Glutamatergic neuron (in vitro differentiated cells): ENCODE measurements at regions not wholly inside any gene's neighbourhood (a gene's known extent, or its start where the extent isn't known, plus 50 kb on each side); places are given as distances from the start of the nearest gene placed in this dataset.

Experiments used
- DNase-seq: peaks from one replicate; pipeline ENCODE4 v3.0.0; 2022
- H3K27ac Mint-ChIP-seq: one replicate; pipeline ENCODE4 v1.8.0; 2020; ENCODE audit warnings: mild to moderate bottlenecking, mixed read lengths, inconsistent platforms; ENCODE audit not compliant: unreplicated experiment
- H3K27me3 Mint-ChIP-seq: one replicate; pipeline ENCODE4 v1.8.0; 2020; ENCODE audit warnings: mild to moderate bottlenecking, moderate library complexity, mixed read lengths, inconsistent platforms; ENCODE audit not compliant: unreplicated experiment
- H3K36me3 Mint-ChIP-seq: one replicate; pipeline ENCODE4 v1.8.0; 2020; ENCODE audit warnings: mild to moderate bottlenecking, mixed read lengths, inconsistent platforms; ENCODE audit not compliant: unreplicated experiment
- H3K4me1 Mint-ChIP-seq: one replicate; pipeline ENCODE4 v1.8.0; 2020; ENCODE audit warnings: mild to moderate bottlenecking, low read depth, mixed read lengths, inconsistent platforms; ENCODE audit not compliant: unreplicated experiment
- H3K4me3 Mint-ChIP-seq: one replicate; pipeline ENCODE4 v1.8.0; 2020; ENCODE audit warnings: mild to moderate bottlenecking, mixed read lengths, inconsistent platforms; ENCODE audit not compliant: unreplicated experiment
- H3K9me3 Mint-ChIP-seq: one replicate; pipeline ENCODE4 v1.8.0; 2020; ENCODE audit warnings: mild to moderate bottlenecking, moderate library complexity, mixed read lengths, inconsistent platforms; ENCODE audit not compliant: unreplicated experiment
- TF ChIP-seq, protein P1 (sequence below): fragments of 200-600 bp; sonication (generic); IDR thresholded peaks from one replicate; pipeline ENCODE4 v1.5.0; 2021; ENCODE audit not compliant: partially characterized antibody, unreplicated experiment

DNA sequence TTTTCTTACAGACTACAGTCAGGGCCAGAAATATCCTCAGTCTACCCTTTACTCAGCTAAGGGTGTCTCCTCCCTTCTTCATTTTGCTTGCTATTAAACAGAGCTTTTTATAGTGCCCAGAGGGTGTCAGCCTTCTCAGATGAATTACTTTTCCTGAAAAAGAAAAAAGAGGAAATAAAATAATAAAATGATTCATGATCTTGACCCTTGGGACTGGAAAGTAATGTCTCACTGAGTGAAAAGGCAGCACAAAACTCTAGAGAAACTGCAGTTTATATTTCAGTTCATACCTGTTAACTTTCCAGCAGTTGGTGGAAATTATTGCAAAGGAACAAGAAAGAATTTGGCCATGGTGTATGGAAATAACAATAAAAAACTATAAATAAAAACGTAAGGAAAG lies 170.6 kb downstream of the IBTK start:
- Mint-ChIP-seq H3K4me1 (peaks cover 11% of the 10 kb centered on the region), H3K27me3 (peaks cover 3% of the 10 kb centered on the region), H3K4me3 (no peak overlapping the region), H3K36me3 (no peaks in the 10 kb centered on the region), H3K27ac (no peak overlapping the region), H3K9me3 (no peaks in the 10 kb centered on the region)
- no peak for DNase-seq
- TF ChIP-seq, protein P1, sequence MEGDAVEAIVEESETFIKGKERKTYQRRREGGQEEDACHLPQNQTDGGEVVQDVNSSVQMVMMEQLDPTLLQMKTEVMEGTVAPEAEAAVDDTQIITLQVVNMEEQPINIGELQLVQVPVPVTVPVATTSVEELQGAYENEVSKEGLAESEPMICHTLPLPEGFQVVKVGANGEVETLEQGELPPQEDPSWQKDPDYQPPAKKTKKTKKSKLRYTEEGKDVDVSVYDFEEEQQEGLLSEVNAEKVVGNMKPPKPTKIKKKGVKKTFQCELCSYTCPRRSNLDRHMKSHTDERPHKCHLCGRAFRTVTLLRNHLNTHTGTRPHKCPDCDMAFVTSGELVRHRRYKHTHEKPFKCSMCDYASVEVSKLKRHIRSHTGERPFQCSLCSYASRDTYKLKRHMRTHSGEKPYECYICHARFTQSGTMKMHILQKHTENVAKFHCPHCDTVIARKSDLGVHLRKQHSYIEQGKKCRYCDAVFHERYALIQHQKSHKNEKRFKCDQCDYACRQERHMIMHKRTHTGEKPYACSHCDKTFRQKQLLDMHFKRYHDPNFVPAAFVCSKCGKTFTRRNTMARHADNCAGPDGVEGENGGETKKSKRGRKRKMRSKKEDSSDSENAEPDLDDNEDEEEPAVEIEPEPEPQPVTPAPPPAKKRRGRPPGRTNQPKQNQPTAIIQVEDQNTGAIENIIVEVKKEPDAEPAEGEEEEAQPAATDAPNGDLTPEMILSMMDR, result no peak

DNA sequence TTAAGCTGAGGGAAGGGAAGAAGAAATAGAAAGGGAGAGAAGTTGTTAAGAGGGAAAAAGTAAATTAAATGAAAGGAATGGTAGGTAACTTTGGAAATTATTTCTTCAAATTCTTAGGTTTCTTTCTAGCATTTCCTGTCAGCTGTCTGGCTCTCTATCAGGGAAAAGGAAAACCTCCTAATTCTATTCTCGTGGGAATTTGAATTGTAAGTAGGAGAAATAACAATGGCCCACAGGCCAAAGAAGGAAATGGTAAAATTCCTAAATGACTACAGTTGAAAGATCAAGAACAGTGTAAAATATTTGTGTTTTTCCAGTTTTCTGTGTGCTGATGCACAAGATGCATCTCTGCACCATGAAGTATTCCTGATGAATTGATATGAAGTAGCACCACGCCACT lies 173.0 kb downstream of the IBTK start:
- H3K4me3 Mint-ChIP-seq, result no peak overlapping the region
- H3K27me3 Mint-ChIP-seq, result peaks cover 3% of the 10 kb centered on the region
- H3K27ac Mint-ChIP-seq, result no peak overlapping the region

DNA sequence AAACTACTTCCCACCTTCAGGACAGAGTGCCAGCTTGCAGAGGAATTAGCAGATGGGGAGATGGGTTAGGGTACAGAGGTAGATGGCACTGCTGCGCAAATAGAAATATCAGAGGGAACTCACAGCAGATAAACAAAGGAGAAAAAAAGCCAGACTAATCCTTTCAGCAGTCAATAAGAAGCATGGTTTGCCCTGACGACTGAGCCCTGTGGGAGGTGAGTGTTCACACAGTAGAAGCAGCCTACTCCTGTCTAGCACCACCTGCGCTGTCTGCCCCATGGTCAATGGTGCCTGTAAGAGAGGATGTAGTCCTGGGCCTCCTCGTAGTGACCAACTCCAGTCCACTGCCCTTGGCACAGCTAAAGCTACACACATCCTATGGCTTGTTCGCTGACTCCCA lies 174.1 kb downstream of the IBTK start:
- H3K27me3 Mint-ChIP-seq, result peaks cover 3% of the 10 kb centered on the region
- TF ChIP-seq, protein P1, result no peak
- no peaks in the 10 kb centered on the region for H3K9me3 Mint-ChIP-seq
- peaks cover 13% of the 10 kb centered on the region for H3K4me1 Mint-ChIP-seq
- H3K4me3 Mint-ChIP-seq, result no peak overlapping the region
- no peaks in the 10 kb centered on the region for H3K36me3 Mint-ChIP-seq
- peak overlapping the region; percentile 42 for H3K27ac Mint-ChIP-seq
- no peak for DNase-seq

More for the DNA sequence above, 173.0 kb downstream of the IBTK start:
- DNase-seq, result no peak
- no peaks in the 10 kb centered on the region for H3K9me3 Mint-ChIP-seq
- peaks cover 13% of the 10 kb centered on the region for H3K4me1 Mint-ChIP-seq
- no peaks in the 10 kb centered on the region for H3K36me3 Mint-ChIP-seq
- TF ChIP-seq, protein P1, result no peak

DNA sequence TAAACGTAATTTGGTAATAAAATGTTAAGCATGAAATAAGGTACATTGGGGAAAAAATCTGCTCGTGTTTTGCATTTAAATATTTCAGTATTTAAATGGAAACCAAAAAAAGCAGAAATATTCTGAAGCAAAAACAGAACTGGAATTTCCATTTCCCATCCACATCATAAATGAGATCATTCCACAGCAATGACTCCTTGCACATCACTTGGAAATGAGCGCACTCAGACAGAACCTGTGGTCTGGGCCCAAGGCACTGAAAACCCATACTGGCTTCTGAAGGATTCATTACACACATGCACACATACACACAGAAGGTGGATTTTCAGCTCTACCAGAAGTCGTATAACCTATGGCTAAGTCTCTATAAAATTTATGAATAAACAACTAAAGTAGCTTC lies 174.8 kb downstream of the IBTK start:
- TF ChIP-seq, protein P1, result no peak
- no peak overlapping the region for H3K4me3 Mint-ChIP-seq
- no peak overlapping the region for H3K27ac Mint-ChIP-seq
- no peak for DNase-seq
- no peaks in the 10 kb centered on the region for H3K9me3 Mint-ChIP-seq
- H3K36me3 Mint-ChIP-seq, result no peaks in the 10 kb centered on the region
- no peaks in the 10 kb centered on the region for H3K27me3 Mint-ChIP-seq
- peaks cover 13% of the 10 kb centered on the region for H3K4me1 Mint-ChIP-seq

DNA sequence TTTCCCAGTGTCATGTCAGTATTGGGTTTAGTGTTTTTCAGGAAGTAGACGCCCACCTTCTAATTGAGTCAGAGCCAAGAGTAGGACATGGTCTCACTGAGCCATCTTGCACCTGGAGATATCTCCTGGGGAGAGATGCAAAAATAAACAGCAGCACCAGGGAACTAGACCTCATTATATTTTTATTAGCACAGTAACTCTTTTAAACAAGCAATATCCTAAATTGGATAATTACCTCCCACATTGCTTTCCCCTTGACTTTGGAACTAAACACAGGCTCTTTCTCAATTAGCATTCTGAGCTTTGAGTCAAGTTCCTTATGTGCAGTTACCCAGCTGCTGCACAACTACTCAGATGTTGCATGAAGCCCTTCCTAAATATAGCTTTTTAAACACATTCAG lies 175.4 kb downstream of the IBTK start:
- peaks cover 13% of the 10 kb centered on the region for H3K4me1 Mint-ChIP-seq
- no peaks in the 10 kb centered on the region for H3K27me3 Mint-ChIP-seq
- no peak for DNase-seq
- H3K36me3 Mint-ChIP-seq, result no peaks in the 10 kb centered on the region
- H3K27ac Mint-ChIP-seq, result peak overlapping the region; percentile 57
- TF ChIP-seq, protein P1, result no peak
- H3K9me3 Mint-ChIP-seq, result no peaks in the 10 kb centered on the region
- H3K4me3 Mint-ChIP-seq, result no peak overlapping the region
